Activated T-helper 17 cell treated with anti-CD3 and anti-CD28 coated beads, Interleukin-2, amount 50 U/mL, for 72 hours (primary cell): ENCODE measurements at regions not wholly inside any gene's neighbourhood (a gene's known extent, or its start where the extent isn't known, plus 50 kb on each side); places are given as distances from the start of the nearest gene placed in this dataset.
"Not testable (repeated sequence)": the region's sequence is repeated elsewhere in the genome, so short reads cannot be mapped to it uniquely, and the experiment has no call there.

Experiments
- ATAC-seq: fragments of 150-1000 bp; cut with Tn5 transposase; replicated peaks from 2 replicates; pipeline ENCODE4 v1.10.0; 2021; ENCODE audit warnings: mild to moderate bottlenecking, moderate library complexity
- H3K27ac Mint-ChIP-seq: one replicate; pipeline ENCODE4 v1.8.0; 2022; ENCODE audit warnings: mixed read lengths
- H3K27me3 Mint-ChIP-seq: one replicate; pipeline ENCODE4 v1.8.0; 2022; ENCODE audit warnings: mixed read lengths
- H3K36me3 Mint-ChIP-seq: one replicate; pipeline ENCODE4 v1.8.0; 2022; ENCODE audit warnings: low read depth, mild to moderate bottlenecking, mixed read lengths
- H3K4me1 Mint-ChIP-seq: one replicate; pipeline ENCODE4 v1.8.0; 2022; ENCODE audit warnings: mixed read lengths
- H3K4me3 Mint-ChIP-seq: one replicate; pipeline ENCODE4 v1.8.0; 2022; ENCODE audit warnings: mild to moderate bottlenecking, mixed read lengths
- H3K9me3 Mint-ChIP-seq: one replicate; pipeline ENCODE4 v1.8.0; 2022; ENCODE audit warnings: mixed read lengths

- Mint-ChIP-seq H3K9me3 (peaks cover 12% of the 10 kb centered on the region), H3K36me3 (no peaks in the 10 kb centered on the region), H3K4me1 (no peaks in the 10 kb centered on the region), H3K27me3 (peaks cover 14% of the 10 kb centered on the region), H3K4me3 (no peak overlapping the region), H3K27ac (no peak overlapping the region)
- no peak for ATAC-seq
These were observed 787.3 kb upstream of the RAB6C start for GRCh38 chr2:129192117-129192516.

- ATAC-seq, result no peak
- Mint-ChIP-seq H3K9me3 (peaks cover 9% of the 10 kb centered on the region), H3K4me1 (no peaks in the 10 kb centered on the region), H3K4me3 (no peak overlapping the region), H3K27ac (no peak overlapping the region), H3K27me3 (peaks cover 9% of the 10 kb centered on the region), H3K36me3 (no peaks in the 10 kb centered on the region)
These were observed 786.6 kb upstream of the RAB6C start for GRCh38 chr2:129192841-129193253.

DNA sequence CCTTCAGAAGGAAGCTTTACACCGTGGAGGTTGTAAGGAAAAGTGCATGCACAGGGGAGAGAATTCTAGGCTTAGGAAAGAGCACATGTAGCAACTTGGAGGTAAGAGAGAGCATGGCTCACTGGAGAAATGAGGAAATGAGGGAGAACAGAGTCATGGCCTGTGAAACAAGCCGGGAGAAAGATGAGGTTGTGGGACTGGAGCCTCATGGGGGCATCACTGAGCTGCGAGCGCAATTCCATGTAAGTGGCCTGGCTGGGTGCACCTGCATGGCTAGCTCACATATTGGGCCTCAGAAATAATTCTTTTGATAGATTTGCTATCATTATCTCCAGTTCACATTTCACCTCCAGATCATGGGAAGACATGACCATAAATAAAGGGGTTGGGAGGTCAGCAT, 785.5 kb upstream of the RAB6C start:
- H3K4me3 Mint-ChIP-seq, result no peak overlapping the region
- no peaks in the 10 kb centered on the region for H3K4me1 Mint-ChIP-seq
- H3K27ac Mint-ChIP-seq, result no peak overlapping the region
- peaks cover 5% of the 10 kb centered on the region for H3K27me3 Mint-ChIP-seq
- H3K9me3 Mint-ChIP-seq, result peaks cover 9% of the 10 kb centered on the region
- ATAC-seq, result no peak
- H3K36me3 Mint-ChIP-seq, result no peaks in the 10 kb centered on the region

- ATAC-seq, result no peak
- Mint-ChIP-seq H3K27ac (no peak overlapping the region), H3K9me3 (no peaks in the 10 kb centered on the region), H3K4me3 (no peak overlapping the region), H3K36me3 (no peaks in the 10 kb centered on the region), H3K27me3 (no peaks in the 10 kb centered on the region), H3K4me1 (no peaks in the 10 kb centered on the region)
These were observed 780.0 kb upstream of the RAB6C start for GRCh38 chr2:129199501-129199900.

GRCh38 chr2:129201696-129202095, 777.8 kb upstream of the RAB6C start:
- Mint-ChIP-seq H3K27ac (no peak overlapping the region), H3K4me3 (no peak overlapping the region), H3K9me3 (peaks cover 3% of the 10 kb centered on the region), H3K36me3 (no peaks in the 10 kb centered on the region), H3K27me3 (no peaks in the 10 kb centered on the region), H3K4me1 (no peaks in the 10 kb centered on the region)
- no peak for ATAC-seq

- Mint-ChIP-seq H3K27ac (no peak overlapping the region), H3K4me3 (no peak overlapping the region), H3K9me3 (peaks cover 4% of the 10 kb centered on the region), H3K27me3 (no peaks in the 10 kb centered on the region), H3K36me3 (no peaks in the 10 kb centered on the region), H3K4me1 (no peaks in the 10 kb centered on the region)
- no peak for ATAC-seq
These were observed 776.1 kb upstream of the RAB6C start for GRCh38 chr2:129203331-129203730.

- not testable (repeated sequence) for H3K27me3 Mint-ChIP-seq, H3K9me3 Mint-ChIP-seq, H3K4me1 Mint-ChIP-seq, ATAC-seq, H3K27ac Mint-ChIP-seq, H3K36me3 Mint-ChIP-seq, H3K4me3 Mint-ChIP-seq
These were observed 774.9 kb upstream of the RAB6C start for GRCh38 chr2:129204581-129204980.

DNA sequence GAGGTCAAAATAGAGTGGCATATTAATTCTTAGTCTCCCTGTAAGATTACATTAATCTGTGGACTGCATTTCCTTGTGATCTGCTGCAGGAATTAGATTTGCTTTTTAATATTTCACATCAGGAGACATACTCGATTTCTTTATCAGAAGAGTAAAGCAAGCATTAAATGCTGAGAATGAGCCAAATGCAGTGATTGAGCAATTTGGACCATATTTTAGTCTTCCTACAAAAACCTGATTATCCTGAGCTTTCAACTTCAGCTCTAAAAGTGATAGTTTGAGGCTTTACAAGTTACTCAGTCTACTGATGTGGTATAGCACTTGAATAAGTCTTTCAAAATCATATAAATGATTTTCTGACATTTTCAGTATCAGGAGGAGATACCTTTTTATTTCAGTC, 774.3 kb upstream of the RAB6C start:
- H3K27ac Mint-ChIP-seq, result no peak overlapping the region
- H3K4me3 Mint-ChIP-seq, result no peak overlapping the region
- no peaks in the 10 kb centered on the region for H3K27me3 Mint-ChIP-seq
- no peaks in the 10 kb centered on the region for H3K4me1 Mint-ChIP-seq
- no peak for ATAC-seq
- H3K9me3 Mint-ChIP-seq, result peaks cover 4% of the 10 kb centered on the region
- H3K36me3 Mint-ChIP-seq, result no peaks in the 10 kb centered on the region

DNA sequence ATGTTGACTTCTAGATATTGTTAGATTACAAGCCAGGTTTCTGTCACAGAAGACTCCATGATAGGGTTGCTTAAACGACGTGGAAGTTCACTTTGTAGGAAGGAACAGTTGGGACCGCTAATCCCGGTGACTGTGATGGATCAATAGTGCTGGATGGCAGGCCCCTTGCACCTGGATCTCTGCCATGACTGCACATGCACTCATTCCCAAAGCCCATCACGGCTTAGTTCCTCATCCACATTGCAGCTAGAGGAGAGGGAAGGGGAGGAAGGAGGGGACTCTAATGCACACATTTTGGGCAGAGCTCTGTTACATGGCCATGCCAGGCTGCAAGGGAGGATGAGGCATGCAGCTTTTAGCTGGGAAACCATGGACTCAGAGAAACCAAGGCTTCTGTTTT, 773.7 kb upstream of the RAB6C start:
- Mint-ChIP-seq H3K27me3 (no peaks in the 10 kb centered on the region), H3K4me3 (no peak overlapping the region), H3K36me3 (no peaks in the 10 kb centered on the region), H3K9me3 (peaks cover 4% of the 10 kb centered on the region), H3K4me1 (no peaks in the 10 kb centered on the region), H3K27ac (no peak overlapping the region)
- ATAC-seq, result no peak

DNA sequence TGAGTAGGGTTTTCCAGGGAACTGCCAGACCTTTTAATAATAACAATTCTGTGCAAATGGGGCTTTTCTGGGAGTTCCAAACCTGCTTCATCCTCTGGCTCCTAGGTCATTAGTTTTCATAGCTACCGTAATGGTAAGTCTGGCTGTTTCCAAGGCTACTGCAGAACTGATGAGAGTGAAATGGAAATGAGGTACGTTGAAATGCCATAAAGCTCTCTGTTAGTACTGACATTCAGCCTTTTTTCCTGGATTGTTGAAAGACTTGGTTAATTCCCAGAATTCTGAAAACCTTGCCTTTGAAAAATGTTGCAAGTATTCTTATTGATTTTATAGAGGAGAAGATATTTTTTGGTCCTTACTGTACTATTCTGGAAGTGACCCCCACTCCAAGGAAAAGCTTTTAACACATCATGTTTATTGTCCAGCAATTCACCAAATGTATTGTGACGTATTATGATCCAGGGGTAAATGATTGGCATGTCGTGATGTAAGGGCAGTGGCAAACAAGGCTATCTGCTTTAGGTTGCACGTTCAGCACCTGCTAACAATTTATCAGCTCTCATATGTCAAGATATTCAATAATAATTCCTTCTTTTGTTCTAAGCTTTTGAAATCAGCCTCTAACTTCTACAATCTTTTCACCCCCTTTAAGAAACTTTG, 767.0 kb upstream of the RAB6C start:
- Mint-ChIP-seq H3K4me1 (no peaks in the 10 kb centered on the region), H3K36me3 (no peaks in the 10 kb centered on the region), H3K27me3 (no peaks in the 10 kb centered on the region), H3K4me3 (no peak overlapping the region), H3K9me3 (no peaks in the 10 kb centered on the region), H3K27ac (no peak overlapping the region)
- ATAC-seq, result no peak

GRCh38 chr2:129224022-129224421, 755.4 kb upstream of the RAB6C start:
- H3K4me1 Mint-ChIP-seq, result no peaks in the 10 kb centered on the region
- no peaks in the 10 kb centered on the region for H3K36me3 Mint-ChIP-seq
- ATAC-seq, result no peak
- H3K27me3 Mint-ChIP-seq, result no peaks in the 10 kb centered on the region
- H3K9me3 Mint-ChIP-seq, result no peaks in the 10 kb centered on the region
- H3K4me3 Mint-ChIP-seq, result no peak overlapping the region
- no peak overlapping the region for H3K27ac Mint-ChIP-seq

DNA sequence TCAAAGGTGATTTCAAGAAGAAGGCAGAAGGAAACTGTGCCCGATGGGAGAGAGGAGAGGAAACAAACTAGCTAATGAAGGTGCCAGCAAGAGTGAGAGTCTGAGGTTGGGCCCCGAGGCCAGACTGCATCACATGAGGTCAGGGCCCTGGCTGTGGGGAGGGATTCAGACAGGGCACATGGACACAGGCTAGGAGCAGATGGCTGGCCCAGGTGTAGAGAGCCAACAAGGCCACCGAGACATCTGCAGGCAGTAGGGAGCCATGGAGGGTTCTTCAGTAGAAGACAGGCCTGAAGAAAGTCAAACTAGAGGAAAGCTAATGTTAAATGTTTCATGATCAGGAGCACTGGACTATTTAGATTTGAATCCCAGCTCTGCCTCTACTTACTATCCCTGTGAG, 755.0 kb upstream of the RAB6C start:
- no peaks in the 10 kb centered on the region for H3K36me3 Mint-ChIP-seq
- H3K27me3 Mint-ChIP-seq, result no peaks in the 10 kb centered on the region
- ATAC-seq, result no peak
- H3K27ac Mint-ChIP-seq, result no peak overlapping the region
- H3K4me3 Mint-ChIP-seq, result no peak overlapping the region
- H3K4me1 Mint-ChIP-seq, result no peaks in the 10 kb centered on the region
- H3K9me3 Mint-ChIP-seq, result no peaks in the 10 kb centered on the region

GRCh38 chr2:129229196-129229595, 750.3 kb upstream of the RAB6C start:
- H3K27me3 Mint-ChIP-seq, result no peaks in the 10 kb centered on the region
- H3K27ac Mint-ChIP-seq, result no peak overlapping the region
- H3K4me1 Mint-ChIP-seq, result no peaks in the 10 kb centered on the region
- H3K4me3 Mint-ChIP-seq, result no peak overlapping the region
- no peak for ATAC-seq
- no peaks in the 10 kb centered on the region for H3K9me3 Mint-ChIP-seq
- H3K36me3 Mint-ChIP-seq, result no peaks in the 10 kb centered on the region

DNA sequence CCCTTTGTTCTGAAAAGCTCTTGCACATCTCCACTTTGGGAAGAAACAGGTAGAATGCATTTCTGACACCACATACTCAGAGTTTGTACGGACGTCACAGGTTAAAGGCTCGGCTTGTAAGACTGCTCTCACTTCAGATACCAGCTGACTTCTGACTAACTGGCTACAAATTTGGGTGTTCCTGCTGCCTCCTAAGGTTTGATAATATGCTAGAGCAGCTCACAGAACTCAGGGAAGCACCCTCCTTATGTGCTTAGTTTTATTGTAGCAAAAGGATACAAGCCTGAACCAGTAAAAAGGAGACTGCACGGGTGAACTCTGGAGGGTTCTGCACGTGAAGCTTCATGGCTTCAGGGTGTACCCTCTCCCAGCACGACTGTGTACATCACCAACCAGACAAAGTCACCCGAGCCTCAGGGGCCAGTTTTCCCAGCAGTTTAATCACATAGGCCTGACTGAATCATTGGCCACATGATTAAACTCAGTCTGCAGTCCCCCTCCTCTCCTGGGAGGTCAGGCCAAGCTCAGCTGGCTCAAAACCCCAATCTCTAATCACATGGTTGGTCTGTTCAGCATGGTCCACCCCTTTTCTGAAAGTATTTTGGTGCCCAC, 749.5 kb upstream of the RAB6C start:
- no peaks in the 10 kb centered on the region for H3K4me1 Mint-ChIP-seq
- H3K4me3 Mint-ChIP-seq, result no peak overlapping the region
- H3K27ac Mint-ChIP-seq, result no peak overlapping the region
- H3K27me3 Mint-ChIP-seq, result no peaks in the 10 kb centered on the region
- no peaks in the 10 kb centered on the region for H3K9me3 Mint-ChIP-seq
- no peaks in the 10 kb centered on the region for H3K36me3 Mint-ChIP-seq
- no peak for ATAC-seq

- ATAC-seq, result no peak
- peaks cover 6% of the 10 kb centered on the region for H3K9me3 Mint-ChIP-seq
- no peak overlapping the region for H3K27ac Mint-ChIP-seq
- no peak overlapping the region for H3K4me3 Mint-ChIP-seq
- H3K36me3 Mint-ChIP-seq, result no peaks in the 10 kb centered on the region
- no peaks in the 10 kb centered on the region for H3K27me3 Mint-ChIP-seq
- no peaks in the 10 kb centered on the region for H3K4me1 Mint-ChIP-seq
These were observed 747.5 kb upstream of the RAB6C start for GRCh38 chr2:129231924-129232323.

GRCh38 chr2:129233166-129233565, 746.3 kb upstream of the RAB6C start:
- H3K36me3 Mint-ChIP-seq, result no peaks in the 10 kb centered on the region
- no peaks in the 10 kb centered on the region for H3K4me1 Mint-ChIP-seq
- H3K9me3 Mint-ChIP-seq, result peaks cover 6% of the 10 kb centered on the region
- H3K27ac Mint-ChIP-seq, result no peak overlapping the region
- H3K4me3 Mint-ChIP-seq, result no peak overlapping the region
- H3K27me3 Mint-ChIP-seq, result no peaks in the 10 kb centered on the region
- ATAC-seq, result no peak
